ENCODE measurements at regions not wholly inside any gene's neighbourhood (a gene's known extent, or its start where the extent isn't known, plus 50 kb on each side); places are given as distances from the start of the nearest gene placed in this dataset.
"Not testable (repeated sequence)": the region's sequence is repeated elsewhere in the genome, so short reads cannot be mapped to it uniquely, and the experiment has no call there.

GRCh38 chr9:31554941-31555340, 829.5 kb upstream of the ACO1 start:
- POLR2A ChIA-PET: no interaction called here

GRCh38 chr9:31556667-31557463, 827.6 kb upstream of the ACO1 start:
- ChIA-PET CTCF (no interaction called here), POLR2A (no interaction called here)

More at GRCh38 chr9:31554941-31555340, 829.5 kb upstream of the ACO1 start:
- CTCF ChIA-PET: no interaction called here

DNA sequence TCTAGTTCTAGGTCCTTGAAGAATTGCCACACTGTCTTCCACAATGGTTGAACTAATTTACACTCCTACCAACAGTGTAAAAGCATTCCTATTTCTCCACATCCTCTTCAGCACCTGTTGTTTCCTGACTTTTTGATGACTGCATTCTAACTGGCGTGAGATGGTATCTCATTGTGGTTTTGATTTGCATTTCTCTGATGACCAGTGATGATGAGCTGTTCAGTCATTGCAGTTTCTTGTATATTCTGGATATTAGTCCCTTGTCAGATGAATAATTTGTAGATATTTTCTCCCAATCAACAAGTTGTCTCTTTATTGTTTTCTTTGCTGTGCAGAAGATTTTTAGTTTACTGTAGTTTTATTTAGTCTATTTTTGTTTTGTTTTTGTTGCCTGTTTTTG, 812.3 kb upstream of the ACO1 start:
- POLR2A ChIA-PET, CTCF ChIA-PET: not testable (repeated sequence)

DNA sequence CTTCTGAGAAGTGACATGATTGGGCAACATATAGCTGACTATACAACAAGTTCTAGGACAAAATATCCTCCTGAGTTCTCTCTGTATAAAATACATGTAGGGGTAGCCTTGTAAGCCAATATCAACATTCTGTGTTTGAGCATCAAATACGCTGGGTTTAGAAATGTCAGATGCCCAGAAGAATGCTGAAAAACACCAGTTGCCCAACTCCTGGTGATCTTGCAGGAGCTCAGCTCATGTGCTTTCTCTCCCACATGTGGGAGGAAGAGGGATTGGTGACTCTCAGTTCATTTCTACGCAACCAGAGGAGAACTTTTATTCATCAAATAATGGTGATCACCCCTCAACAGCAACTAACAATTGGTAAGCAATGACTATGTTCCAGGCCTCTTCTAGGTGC, 810.9 kb upstream of the ACO1 start:
- POLR2A ChIA-PET: no interaction called here
- CTCF ChIA-PET: no interaction called here

- POLR2A ChIA-PET: no interaction called here
Observed at GRCh38 chr9:31574006-31574765, 810.3 kb upstream of the ACO1 start.

DNA sequence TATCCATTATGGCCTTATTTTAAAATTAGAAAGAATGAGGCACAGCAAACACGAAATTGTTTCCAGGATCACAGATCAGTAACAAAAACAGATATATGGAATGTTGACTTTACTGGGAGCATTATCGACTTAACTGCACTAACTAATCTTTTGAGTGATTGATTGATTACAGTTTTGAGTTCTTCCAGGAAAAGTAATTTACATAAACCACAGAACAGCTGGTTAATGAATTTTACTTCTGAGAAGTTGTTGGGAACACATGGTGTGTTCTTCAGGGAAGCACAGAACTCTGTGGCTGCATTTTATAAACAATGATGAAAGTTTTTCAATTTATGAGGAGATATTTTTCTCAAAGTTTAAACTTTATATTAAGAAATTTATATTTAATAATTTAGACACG, 802.4 kb upstream of the ACO1 start:
- ChIA-PET POLR2A (no interaction called here), CTCF (no interaction called here)

More at GRCh38 chr9:31574006-31574765, 810.3 kb upstream of the ACO1 start:
- CTCF ChIA-PET: no interaction called here

DNA sequence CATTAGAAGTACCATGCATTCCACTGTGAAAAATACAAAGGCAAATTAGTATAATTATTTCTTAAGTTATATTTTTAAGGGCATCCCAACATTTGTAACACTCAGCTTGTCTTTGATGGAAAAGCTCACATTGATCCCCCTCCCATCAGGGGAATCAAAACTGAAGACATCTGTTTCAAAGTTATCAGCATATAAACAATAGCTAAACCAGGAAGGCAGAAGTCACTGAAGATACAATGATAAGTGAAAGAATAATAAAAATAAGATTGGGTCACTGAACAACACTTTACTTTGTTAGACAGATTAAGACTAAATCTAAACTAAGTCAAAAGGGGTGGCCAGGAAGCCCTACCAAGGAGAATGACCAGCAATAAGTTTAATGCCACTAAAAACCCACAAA, 801.9 kb upstream of the ACO1 start:
- ChIA-PET POLR2A (no interaction called here), CTCF (no interaction called here)

- POLR2A ChIA-PET: no interaction called here
Observed at GRCh38 chr9:31585158-31585557, 799.3 kb upstream of the ACO1 start.

GRCh38 chr9:31587146-31587545, 797.3 kb upstream of the ACO1 start:
- ChIA-PET POLR2A (no interaction called here), CTCF (no interaction called here)

More at GRCh38 chr9:31585158-31585557, 799.3 kb upstream of the ACO1 start:
- CTCF ChIA-PET: no interaction called here

GRCh38 chr9:31588006-31588405, 796.4 kb upstream of the ACO1 start:
- ChIA-PET POLR2A (no interaction called here), CTCF (no interaction called here)

DNA sequence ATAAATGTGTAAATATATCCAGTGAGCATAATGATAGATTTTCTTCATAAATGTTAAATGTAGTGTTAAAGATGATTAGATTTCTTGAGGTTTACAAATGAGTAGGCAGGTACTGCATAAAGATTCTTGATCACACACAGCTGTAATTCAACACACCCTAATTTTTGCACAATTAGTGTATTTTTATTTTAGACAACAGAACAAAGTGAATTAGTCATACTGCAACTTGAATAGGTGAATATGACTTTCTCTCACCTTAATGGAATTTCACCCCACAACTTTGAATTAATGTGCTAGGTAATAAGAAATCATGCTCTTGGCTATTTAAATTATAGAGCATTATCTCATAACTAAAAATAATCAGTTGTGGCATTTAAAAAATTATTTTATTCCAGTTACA, 795.7 kb upstream of the ACO1 start:
- ChIA-PET CTCF (no interaction called here), POLR2A (no interaction called here)

DNA sequence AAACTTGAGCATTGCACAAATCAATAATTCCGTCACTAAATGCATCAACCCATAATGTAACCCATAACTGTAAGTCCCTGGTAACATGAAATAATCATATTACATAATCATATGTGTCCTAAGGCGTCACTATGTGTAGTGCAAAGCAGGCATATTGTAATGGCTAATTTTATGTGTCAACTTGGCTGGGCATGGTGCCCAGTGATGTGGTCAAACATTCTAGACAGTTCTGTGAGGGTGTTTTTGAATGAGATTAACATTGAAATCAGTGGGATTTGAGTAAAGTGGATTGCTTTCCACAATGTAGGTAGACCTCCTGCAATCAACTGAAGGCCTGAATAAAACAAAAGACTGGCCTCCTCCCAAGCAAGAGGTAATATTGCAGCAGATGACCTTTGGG, 794.4 kb upstream of the ACO1 start:
- ChIA-PET POLR2A (no interaction called here), CTCF (no interaction called here)

- CTCF ChIA-PET, POLR2A ChIA-PET: not testable (repeated sequence)
Observed at GRCh38 chr9:31597086-31597485, 787.4 kb upstream of the ACO1 start.

DNA sequence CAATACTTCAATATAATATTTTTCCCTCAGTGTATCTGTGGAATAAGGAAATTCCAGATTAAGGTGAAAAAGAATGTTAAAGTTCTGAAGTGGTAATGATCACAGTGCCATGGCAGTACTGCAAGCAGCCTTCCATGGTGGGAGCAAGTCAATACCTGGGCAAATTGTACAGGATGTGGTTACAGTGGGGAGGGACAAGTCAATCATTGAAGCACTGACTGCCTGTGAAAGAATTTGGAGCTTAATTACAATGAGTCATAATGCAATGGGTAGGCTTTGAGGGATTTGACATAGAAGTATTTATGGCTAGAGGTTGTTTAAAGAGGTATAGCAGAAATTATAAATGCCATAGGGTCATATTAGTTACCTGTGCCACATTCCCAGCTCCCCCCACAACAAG, 786.5 kb upstream of the ACO1 start:
- ChIA-PET POLR2A (no interaction called here), CTCF (no interaction called here)

DNA sequence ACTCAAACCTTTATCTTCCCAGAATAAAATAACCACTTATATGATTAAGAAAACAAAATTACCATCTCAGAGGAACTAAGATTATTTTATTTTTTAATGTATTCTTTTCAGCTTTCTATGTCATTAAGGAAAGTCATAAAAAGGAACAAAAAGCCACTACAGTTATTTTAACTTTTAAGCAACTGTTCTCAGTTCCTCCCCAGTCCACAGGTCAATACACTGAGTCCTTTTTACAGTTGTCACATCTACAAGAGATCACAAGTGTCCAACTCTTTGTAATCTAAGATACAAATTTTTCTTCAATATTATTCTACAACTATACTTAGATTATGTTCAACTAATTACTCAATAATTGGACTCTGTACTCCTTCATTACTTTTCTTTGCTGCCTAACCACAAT, 782.8 kb upstream of the ACO1 start:
- ChIA-PET POLR2A (no interaction called here), CTCF (no interaction called here)

DNA sequence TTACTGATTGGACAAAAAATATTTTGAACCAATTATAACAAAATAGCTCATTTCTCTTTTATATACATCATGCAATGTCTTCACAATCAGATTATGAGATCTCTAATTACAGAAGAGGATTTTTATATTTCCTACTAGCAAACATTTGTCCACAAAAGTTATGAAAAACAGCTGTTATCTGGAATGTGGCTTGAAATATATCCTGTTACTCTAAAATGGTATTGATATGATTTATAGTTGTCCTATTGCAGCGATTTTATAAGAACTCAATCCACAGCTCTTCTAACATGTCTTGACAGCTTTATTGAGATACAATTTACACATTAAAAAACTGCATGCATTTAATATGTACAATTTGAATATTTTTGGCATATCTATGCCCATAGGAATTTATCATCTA, 779.9 kb upstream of the ACO1 start:
- POLR2A ChIA-PET: no interaction called here
- CTCF ChIA-PET: no interaction called here

DNA sequence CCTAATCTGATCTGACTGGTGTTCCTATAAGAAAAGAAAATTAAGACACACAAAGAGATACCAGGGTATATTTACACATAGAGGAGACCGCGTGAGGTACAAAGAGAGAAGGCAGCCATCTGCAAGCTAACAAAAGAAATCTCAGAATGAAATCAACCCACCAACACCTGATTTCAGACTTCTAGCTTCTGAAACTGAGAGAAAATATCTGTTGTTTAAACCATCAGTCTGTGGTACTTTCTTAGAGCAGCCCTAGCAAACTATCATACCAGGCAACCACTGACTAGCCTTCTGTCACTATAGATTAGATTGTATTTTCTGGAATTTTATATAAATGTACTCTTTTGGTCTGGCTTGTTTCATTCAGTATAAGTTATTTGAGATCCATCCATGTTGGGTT, 779.3 kb upstream of the ACO1 start:
- ChIA-PET CTCF (no interaction called here), POLR2A (no interaction called here)

GRCh38 chr9:31606678-31607077, 777.8 kb upstream of the ACO1 start:
- ChIA-PET CTCF (no interaction called here), POLR2A (no interaction called here)

GRCh38 chr9:31608416-31608815, 776.0 kb upstream of the ACO1 start:
- ChIA-PET CTCF (no interaction called here), POLR2A (no interaction called here)

DNA sequence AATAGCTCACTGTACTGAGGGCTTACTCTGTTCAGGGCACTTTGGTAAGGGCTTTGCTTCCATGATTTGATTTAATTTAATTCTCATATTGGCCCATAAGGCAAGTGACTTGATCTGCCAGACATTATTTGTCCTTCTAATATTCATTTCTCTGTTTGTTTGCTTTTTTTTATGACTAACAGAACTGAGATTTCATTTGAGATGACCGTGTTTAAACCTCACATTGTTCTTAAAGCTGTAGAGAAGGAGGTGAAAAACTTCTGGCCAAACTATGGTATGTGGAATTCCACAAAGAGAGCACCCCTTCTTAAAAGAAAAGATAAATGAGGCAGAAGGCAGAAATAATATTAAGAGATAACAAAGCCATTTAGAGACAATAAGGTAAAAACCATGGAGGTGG, 775.6 kb upstream of the ACO1 start:
- CTCF ChIA-PET: no interaction called here
- POLR2A ChIA-PET: no interaction called here

GRCh38 chr9:31612336-31613030, 772.0 kb upstream of the ACO1 start:
- ChIA-PET CTCF (no interaction called here), POLR2A (no interaction called here)
